HEK293 (cell line): ENCODE measurements at regions not wholly inside any gene's neighbourhood (a gene's known extent, or its start where the extent isn't known, plus 50 kb on each side); places are given as distances from the start of the nearest gene placed in this dataset.

ENCODE experiments used
- CTCF ChIA-PET: fragments of 350-600 bp; formaldehyde crosslinking; extraction: SDS; loops from one replicate; lab custom pipeline; 2021; ENCODE audit warnings: antibody characterized with exemption; lab: Yijun Ruan, JAX
- POLR2A ChIA-PET: fragments of 300-600 bp; formaldehyde crosslinking; extraction: SDS; loops from one replicate; lab custom pipeline; 2020; ENCODE audit warnings: antibody characterized with exemption, inconsistent platforms; lab: Yijun Ruan, JAX
- H3K27ac ChIP-seq: fragments of 200-500 bp; sonication (Bioruptor generic); 2 replicates; pipeline ENCODE4 v1.5.1; 2014; ENCODE audit warnings: low read depth, low read length, control low read depth, inconsistent platforms; ENCODE audit errors: extremely low read depth
- H3K36me3 ChIP-seq, 2 experiments: fragments of 200-500 bp in 1 of 2; sonication (Bioruptor generic) in 1 of 2; 1 replicate in 1 of 2; 2 replicates in 1 of 2; pipeline ENCODE4 v1.5.1; 2014 to 2017; ENCODE audit warnings: inconsistent platforms in 2 of 2, low read length in 2 of 2; ENCODE audit not compliant: control insufficient read depth in 2 of 2, insufficient read depth in 1 of 2
- H3K4me1 ChIP-seq: fragments of 200-500 bp; sonication (Bioruptor generic); 2 replicates; pipeline ENCODE4 v1.5.1; 2014; ENCODE audit warnings: mild to moderate bottlenecking, low read length, inconsistent platforms; ENCODE audit not compliant: control insufficient read depth, insufficient read depth
- H3K4me3 ChIP-seq: 2 replicates; pipeline ENCODE4 v1.5.1; 2011; ENCODE audit warnings: low read depth, mild to moderate bottlenecking, control low read depth, low read length, moderate library complexity
- H3K9me3 ChIP-seq: fragments of 200-500 bp; sonication (Bioruptor generic); 2 replicates; pipeline ENCODE4 v1.5.1; 2014; ENCODE audit warnings: low read depth, low read length, inconsistent platforms; ENCODE audit not compliant: control insufficient read depth, insufficient read depth
- EGR2 ChIP-seq: fragments of 450-650 bp; formaldehyde crosslinking; IDR thresholded peaks from 2 replicates; pipeline ENCODE4 v1.5.1; 2016; ENCODE audit warnings: low read depth, missing biosample characterization, missing genetic modification characterization
- HIC1 ChIP-seq: fragments of 450-650 bp; formaldehyde crosslinking; IDR thresholded peaks from 2 replicates; pipeline ENCODE4 v1.5.1; 2016; ENCODE audit warnings: missing biosample characterization, missing genetic modification characterization
- PRDM1 ChIP-seq: fragments of 450-650 bp; formaldehyde crosslinking; IDR thresholded peaks from 2 replicates; pipeline ENCODE4; 2016; ENCODE audit warnings: missing biosample characterization, missing genetic modification characterization
- RBAK ChIP-seq: fragments of 450-650 bp; formaldehyde crosslinking; IDR thresholded peaks from 2 replicates; pipeline ENCODE4 v1.5.1; 2016; ENCODE audit warnings: missing biosample characterization, missing genetic modification characterization
- SCRT2 ChIP-seq: fragments of 450-650 bp; formaldehyde crosslinking; IDR thresholded peaks from 2 replicates; pipeline ENCODE4 v1.5.1; 2016; ENCODE audit warnings: missing biosample characterization, missing genetic modification characterization
- SETDB1 ChIP-seq: IDR thresholded peaks from one replicate; pipeline ENCODE4 v1.6.1; 2017; ENCODE audit warnings: mild to moderate bottlenecking, low read length, moderate library complexity, mixed read lengths; ENCODE audit not compliant: insufficient read length
- ZEB2 ChIP-seq: fragments of 450-650 bp; formaldehyde crosslinking; IDR thresholded peaks from 2 replicates; pipeline ENCODE4 v1.5.1; 2016; ENCODE audit warnings: missing biosample characterization, missing genetic modification characterization
- ZFP69B ChIP-seq: fragments of 450-650 bp; formaldehyde crosslinking; IDR thresholded peaks from 2 replicates; pipeline ENCODE4 v1.5.1; 2016; ENCODE audit warnings: missing biosample characterization, missing genetic modification characterization
- ZNF133 ChIP-seq: fragments of 450-650 bp; formaldehyde crosslinking; IDR thresholded peaks from 2 replicates; pipeline ENCODE4 v1.5.1; 2016; ENCODE audit warnings: missing biosample characterization, missing genetic modification characterization
- ZNF157 ChIP-seq: fragments of 450-650 bp; formaldehyde crosslinking; IDR thresholded peaks from 2 replicates; pipeline ENCODE4 v1.5.1; 2016; ENCODE audit warnings: missing biosample characterization, missing genetic modification characterization
- ZNF16 ChIP-seq: fragments of 450-650 bp; formaldehyde crosslinking; IDR thresholded peaks from 2 replicates; pipeline ENCODE4 v1.5.1; 2016; ENCODE audit warnings: low read depth, missing biosample characterization, missing genetic modification characterization
- ZNF2 ChIP-seq: fragments of 450-650 bp; formaldehyde crosslinking; IDR thresholded peaks from 2 replicates; pipeline ENCODE4 v1.5.1; 2016; ENCODE audit warnings: missing biosample characterization, missing genetic modification characterization
- ZNF202 ChIP-seq: fragments of 450-650 bp; formaldehyde crosslinking; IDR thresholded peaks from 2 replicates; pipeline ENCODE4 v1.5.1; 2016; ENCODE audit warnings: missing biosample characterization, missing genetic modification characterization, borderline replicate concordance
- ZNF211 ChIP-seq: fragments of 450-650 bp; formaldehyde crosslinking; IDR thresholded peaks from 2 replicates; pipeline ENCODE4 v1.5.1; 2016; ENCODE audit warnings: low read depth, missing biosample characterization, missing genetic modification characterization
- ZNF239 ChIP-seq: fragments of 450-650 bp; formaldehyde crosslinking; IDR thresholded peaks from 2 replicates; pipeline ENCODE4 v1.5.1; 2016; ENCODE audit warnings: missing biosample characterization, missing genetic modification characterization
- ZNF266 ChIP-seq: fragments of 450-650 bp; formaldehyde crosslinking; IDR thresholded peaks from 2 replicates; pipeline ENCODE4 v1.5.1; 2016; ENCODE audit warnings: missing biosample characterization, missing genetic modification characterization, low read depth
- ZNF292 ChIP-seq: fragments of 450-650 bp; formaldehyde crosslinking; IDR thresholded peaks from 2 replicates; pipeline ENCODE4 v1.5.1; 2016; ENCODE audit warnings: low read depth, missing biosample characterization, missing genetic modification characterization, borderline replicate concordance
- ZNF391 ChIP-seq: fragments of 450-650 bp; formaldehyde crosslinking; IDR thresholded peaks from 2 replicates; pipeline ENCODE4 v1.5.1; 2016; ENCODE audit warnings: low read depth, missing biosample characterization, missing genetic modification characterization, borderline replicate concordance
- ZNF433 ChIP-seq: fragments of 450-650 bp; formaldehyde crosslinking; IDR thresholded peaks from 2 replicates; pipeline ENCODE4 v1.5.1; 2016; ENCODE audit warnings: missing biosample characterization, missing genetic modification characterization, low read depth
- ZNF560 ChIP-seq: fragments of 450-650 bp; formaldehyde crosslinking; IDR thresholded peaks from 2 replicates; pipeline ENCODE4 v1.5.1; 2017; ENCODE audit warnings: missing biosample characterization, missing genetic modification characterization, borderline replicate concordance
- ZNF561 ChIP-seq: fragments of 450-650 bp; IDR thresholded peaks from 2 replicates; pipeline ENCODE4 v1.5.1; 2018; ENCODE audit warnings: missing biosample characterization, missing genetic modification characterization, borderline replicate concordance
- ZNF654 ChIP-seq: fragments of 450-650 bp; formaldehyde crosslinking; IDR thresholded peaks from 2 replicates; pipeline ENCODE4 v1.5.1; 2016; ENCODE audit warnings: low read depth, missing biosample characterization, missing genetic modification characterization
- ZNF660 ChIP-seq: fragments of 450-650 bp; IDR thresholded peaks from 2 replicates; pipeline ENCODE4 v1.5.1; 2018; ENCODE audit warnings: missing biosample characterization, mild to moderate bottlenecking, missing genetic modification characterization
- ZNF664 ChIP-seq: fragments of 450-650 bp; formaldehyde crosslinking; IDR thresholded peaks from 2 replicates; pipeline ENCODE4 v1.5.1; 2016; ENCODE audit warnings: missing biosample characterization, missing genetic modification characterization
- ZNF677 ChIP-seq: fragments of 450-650 bp; IDR thresholded peaks from 2 replicates; pipeline ENCODE4 v1.5.0; 2018; ENCODE audit warnings: missing biosample characterization, mild to moderate bottlenecking, missing genetic modification characterization, moderate library complexity
- TF ChIP-seq, protein P1 (sequence below): fragments of 450-650 bp; formaldehyde crosslinking; IDR thresholded peaks from 2 replicates; pipeline ENCODE4 v1.5.1; 2016; ENCODE audit warnings: missing biosample characterization, missing genetic modification characterization
- TF ChIP-seq, protein P2 (sequence below): sonication (generic); formaldehyde crosslinking; IDR thresholded peaks from 2 replicates; pipeline ENCODE4 v1.8.1; 2022; ENCODE audit warnings: mild to moderate bottlenecking, moderate library complexity, missing genetic modification reagents

- ChIA-PET CTCF (interaction anchor here (0.5 kb wide), 1 partner anchor 124 kb away, joined by 3 read pairs; no protein-coding TSS in a partner anchor), POLR2A (no interaction called here)
- Histone ChIP-seq H3K36me3 (no peaks in the 10 kb centered on the region), H3K4me1 (peaks cover 4% of the 10 kb centered on the region; the same call in 1 of the 2 replicates), H3K9me3 (no peaks in the 10 kb centered on the region), H3K4me3 (no peak overlapping the region), H3K27ac (no peak overlapping the region)
- no peak for TF ChIP-seq RBAK
- no peak for TF ChIP-seq ZNF239 (tag by site-specific recombination)
- TF ChIP-seq ZNF157, result no peak
- TF ChIP-seq ZNF391 (tag by site-specific recombination), result no peak
- no peak for TF ChIP-seq ZNF202 (tag by site-specific recombination)
- no peak for TF ChIP-seq ZNF266 (tag by site-specific recombination)
- TF ChIP-seq SETDB1, result no peak
- TF ChIP-seq ZNF560 (tag by site-specific recombination), result no peak
- no peak for TF ChIP-seq ZFP69B
- no peak for TF ChIP-seq ZNF664 (tag by site-specific recombination)
- no peak for TF ChIP-seq EGR2 (tag by site-specific recombination)
- TF ChIP-seq ZNF211, result no peak
Measured at GRCh38 chr7:13174991-13175390, 487.6 kb downstream of the ARL4A start.

- H3K27ac ChIP-seq, result no peak overlapping the region
- H3K4me3 ChIP-seq, result no peak overlapping the region
- CTCF ChIA-PET, result interaction anchor here (1.0 kb wide), 1 partner anchor 541 kb away, joined by 3 read pairs; no protein-coding TSS in a partner anchor
- TF ChIP-seq SCRT2 (no peak), ZNF654 (tag by site-specific recombination) (0 out of 2 replicates have a peak, but pooled peaks have one; percentile 4), ZNF2 (tag by site-specific recombination) (no peak), PRDM1 (tag by site-specific recombination) (no peak), ZNF677 (tag by site-specific recombination) (no peak), ZNF133 (tag by site-specific recombination) (no peak), ZEB2 (tag by site-specific recombination) (no peak), ZNF239 (tag by site-specific recombination) (no peak)
- TF ChIP-seq, protein P1, sequence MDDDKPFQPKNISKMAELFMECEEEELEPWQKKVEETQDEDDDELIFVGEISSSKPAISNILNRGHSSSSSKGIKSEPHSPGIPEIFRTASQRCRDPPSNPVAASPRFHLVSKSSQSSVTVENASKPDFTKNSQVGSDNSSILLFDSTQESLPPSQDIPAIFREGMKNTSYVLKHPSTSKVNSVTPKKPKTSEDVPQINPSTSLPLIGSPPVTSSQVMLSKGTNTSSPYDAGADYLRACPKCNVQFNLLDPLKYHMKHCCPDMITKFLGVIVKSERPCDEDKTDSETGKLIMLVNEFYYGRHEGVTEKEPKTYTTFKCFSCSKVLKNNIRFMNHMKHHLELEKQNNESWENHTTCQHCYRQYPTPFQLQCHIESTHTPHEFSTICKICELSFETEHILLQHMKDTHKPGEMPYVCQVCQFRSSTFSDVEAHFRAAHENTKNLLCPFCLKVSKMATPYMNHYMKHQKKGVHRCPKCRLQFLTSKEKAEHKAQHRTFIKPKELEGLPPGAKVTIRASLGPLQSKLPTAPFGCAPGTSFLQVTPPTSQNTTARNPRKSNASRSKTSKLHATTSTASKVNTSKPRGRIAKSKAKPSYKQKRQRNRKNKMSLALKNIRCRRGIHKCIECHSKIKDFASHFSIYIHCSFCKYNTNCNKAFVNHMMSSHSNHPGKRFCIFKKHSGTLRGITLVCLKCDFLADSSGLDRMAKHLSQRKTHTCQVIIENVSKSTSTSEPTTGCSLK (tag by site-specific recombination), result no peak
- POLR2A ChIA-PET, result interaction anchor here (0.5 kb wide), 1 partner anchor 285 kb away, joined by 4 read pairs; no protein-coding TSS in a partner anchor
- no peaks in the 10 kb centered on the region for H3K36me3 ChIP-seq
- no peaks in the 10 kb centered on the region for H3K9me3 ChIP-seq
- H3K4me1 ChIP-seq, result peaks cover 4% of the 10 kb centered on the region; the same call in 1 of the 2 replicates
Measured at GRCh38 chr7:13179011-13179582, 491.7 kb downstream of the ARL4A start.

- Histone ChIP-seq H3K36me3 (no peaks in the 10 kb centered on the region), H3K4me1 (peaks cover 4% of the 10 kb centered on the region; the same call in 1 of the 2 replicates), H3K4me3 (no peak overlapping the region), H3K27ac (no peak overlapping the region), H3K9me3 (no peaks in the 10 kb centered on the region)
- CTCF ChIA-PET, result interaction anchor here (1.0 kb wide), 1 partner anchor 541 kb away, joined by 3 read pairs; no protein-coding TSS in a partner anchor
- POLR2A ChIA-PET, result interaction anchor here (0.5 kb wide), 1 partner anchor 286 kb away, joined by 4 read pairs; no protein-coding TSS in a partner anchor
- no peak for TF ChIP-seq ZNF16 (tag by site-specific recombination)
- no peak for TF ChIP-seq ZNF292
- TF ChIP-seq, protein P2, sequence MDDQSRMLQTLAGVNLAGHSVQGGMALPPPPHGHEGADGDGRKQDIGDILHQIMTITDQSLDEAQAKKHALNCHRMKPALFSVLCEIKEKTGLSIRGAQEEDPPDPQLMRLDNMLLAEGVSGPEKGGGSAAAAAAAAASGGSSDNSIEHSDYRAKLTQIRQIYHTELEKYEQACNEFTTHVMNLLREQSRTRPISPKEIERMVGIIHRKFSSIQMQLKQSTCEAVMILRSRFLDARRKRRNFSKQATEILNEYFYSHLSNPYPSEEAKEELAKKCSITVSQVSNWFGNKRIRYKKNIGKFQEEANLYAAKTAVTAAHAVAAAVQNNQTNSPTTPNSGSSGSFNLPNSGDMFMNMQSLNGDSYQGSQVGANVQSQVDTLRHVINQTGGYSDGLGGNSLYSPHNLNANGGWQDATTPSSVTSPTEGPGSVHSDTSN, result no peak
- no peak for TF ChIP-seq ZNF433 (tag by site-specific recombination)
- TF ChIP-seq RBAK, result no peak
- TF ChIP-seq HIC1, result no peak
- TF ChIP-seq ZNF561 (tag by site-specific recombination), result no peak
- TF ChIP-seq ZNF660 (tag by site-specific recombination), result no peak
Measured at GRCh38 chr7:13179775-13180523, 492.5 kb downstream of the ARL4A start.
